ENCODE measurements at regions not wholly inside any gene's neighbourhood (a gene's known extent, or its start where the extent isn't known, plus 50 kb on each side); places are given as distances from the start of the nearest gene placed in this dataset.

- Histone ChIP-seq H3K27me3 (ENCODE audit: insufficient read depth, low read length) (no peaks in the 10 kb centered on the region), H3K9me3 (ENCODE audit: control insufficient read depth in 1 of 2, low read length in 2 of 2) (peaks cover 0 to 9% of the 10 kb centered on the region in 2 donors), H3K36me3 (ENCODE audit: insufficient read depth, low read length) (no peaks in the 10 kb centered on the region), H3K4me1 (ENCODE audit: insufficient read depth, low read length) (no peaks in the 10 kb centered on the region), H3K27ac (ENCODE audit: low read depth, low read length) (no peak overlapping the region), H3K4me3 (ENCODE audit: low read length in 2 of 2) (no peak overlapping the region)
- DNase-seq: no peak
- no peaks in the 10 kb centered on the region for H3K4me1 Mint-ChIP-seq
- CTCF ChIA-PET (ENCODE audit: partially characterized antibody): no interaction called here
- H3K27me3 Mint-ChIP-seq: no peaks in the 10 kb centered on the region
- no peak overlapping the region for H3K27ac Mint-ChIP-seq
- intact Hi-C loops (cut with micrococcal nuclease): no loop called here
- POLR2A ChIA-PET (ENCODE audit: partially characterized antibody): no interaction called here
- H3K4me3 Mint-ChIP-seq: no peak overlapping the region
- peaks cover 0 to 4% (median 1%) of the 10 kb centered on the region in 8 donors for H3K9me3 Mint-ChIP-seq
- no peaks in the 10 kb centered on the region for H3K36me3 Mint-ChIP-seq
Observed at GRCh38 chr18:44039216-44039615, 641.5 kb upstream of the SETBP1 start.

- DNase-seq: no peak
- H3K27ac ChIP-seq (ENCODE audit: low read depth, low read length): no peak overlapping the region
- no peaks in the 10 kb centered on the region for H3K4me1 Mint-ChIP-seq
- H3K27me3 ChIP-seq (ENCODE audit: insufficient read depth, low read length): no peaks in the 10 kb centered on the region
- H3K27me3 Mint-ChIP-seq: no peaks in the 10 kb centered on the region
- H3K27ac Mint-ChIP-seq: no peak overlapping the region
- no peaks in the 10 kb centered on the region for H3K4me1 ChIP-seq (ENCODE audit: insufficient read depth, low read length)
- intact Hi-C loops (cut with micrococcal nuclease): no loop called here
- ChIA-PET CTCF (ENCODE audit: partially characterized antibody) (no interaction called here), POLR2A (ENCODE audit: partially characterized antibody) (no interaction called here)
- H3K36me3 Mint-ChIP-seq: no peaks in the 10 kb centered on the region
- peaks cover 0 to 9% of the 10 kb centered on the region in 2 donors for H3K9me3 ChIP-seq (ENCODE audit: control insufficient read depth in 1 of 2, low read length in 2 of 2)
- no peaks in the 10 kb centered on the region for H3K36me3 ChIP-seq (ENCODE audit: insufficient read depth, low read length)
- no peak overlapping the region for H3K4me3 Mint-ChIP-seq
- no peak overlapping the region for H3K4me3 ChIP-seq (ENCODE audit: low read length in 2 of 2)
- peaks cover 0 to 4% (median 1%) of the 10 kb centered on the region in 8 donors for H3K9me3 Mint-ChIP-seq
Observed at GRCh38 chr18:44039826-44040225, 640.9 kb upstream of the SETBP1 start.

- Histone ChIP-seq H3K27ac (ENCODE audit: low read depth, low read length) (no peak overlapping the region), H3K4me3 (ENCODE audit: low read length in 2 of 2) (no peak overlapping the region), H3K4me1 (ENCODE audit: insufficient read depth, low read length) (no peaks in the 10 kb centered on the region), H3K9me3 (ENCODE audit: control insufficient read depth in 1 of 2, low read length in 2 of 2) (peaks cover 0 to 6% of the 10 kb centered on the region in 2 donors), H3K27me3 (ENCODE audit: insufficient read depth, low read length) (no peaks in the 10 kb centered on the region), H3K36me3 (ENCODE audit: insufficient read depth, low read length) (no peaks in the 10 kb centered on the region)
- Mint-ChIP-seq H3K27ac (no peak overlapping the region), H3K4me1 (no peaks in the 10 kb centered on the region), H3K36me3 (no peaks in the 10 kb centered on the region), H3K4me3 (no peak overlapping the region), H3K9me3 (peaks cover 0 to 7% (median 2%) of the 10 kb centered on the region in 8 donors), H3K27me3 (no peaks in the 10 kb centered on the region)
- intact Hi-C loops (cut with micrococcal nuclease): no loop called here
- ChIA-PET POLR2A (ENCODE audit: partially characterized antibody) (no interaction called here), CTCF (ENCODE audit: partially characterized antibody) (no interaction called here)
- DNase-seq: no peak
Observed at GRCh38 chr18:44041553-44041952, 639.1 kb upstream of the SETBP1 start.

GRCh38 chr18:44041961-44042360, 638.7 kb upstream of the SETBP1 start:
- no peak overlapping the region for H3K4me3 Mint-ChIP-seq
- H3K27ac Mint-ChIP-seq: no peak overlapping the region
- no peak for DNase-seq
- intact Hi-C loops (cut with micrococcal nuclease): no loop called here
- peaks cover 0 to 11% (median 3%) of the 10 kb centered on the region in 8 donors for H3K9me3 Mint-ChIP-seq
- no peaks in the 10 kb centered on the region for H3K27me3 ChIP-seq (ENCODE audit: insufficient read depth, low read length)
- peaks cover 0 to 6% of the 10 kb centered on the region in 2 donors for H3K9me3 ChIP-seq (ENCODE audit: control insufficient read depth in 1 of 2, low read length in 2 of 2)
- H3K4me1 ChIP-seq (ENCODE audit: insufficient read depth, low read length): no peaks in the 10 kb centered on the region
- H3K27ac ChIP-seq (ENCODE audit: low read depth, low read length): no peak overlapping the region
- CTCF ChIA-PET (ENCODE audit: partially characterized antibody): no interaction called here
- no peak overlapping the region for H3K4me3 ChIP-seq (ENCODE audit: low read length in 2 of 2)
- H3K36me3 ChIP-seq (ENCODE audit: insufficient read depth, low read length): no peaks in the 10 kb centered on the region
- POLR2A ChIA-PET (ENCODE audit: partially characterized antibody): no interaction called here
- H3K36me3 Mint-ChIP-seq: no peaks in the 10 kb centered on the region
- no peaks in the 10 kb centered on the region for H3K4me1 Mint-ChIP-seq
- H3K27me3 Mint-ChIP-seq: no peaks in the 10 kb centered on the region

DNA sequence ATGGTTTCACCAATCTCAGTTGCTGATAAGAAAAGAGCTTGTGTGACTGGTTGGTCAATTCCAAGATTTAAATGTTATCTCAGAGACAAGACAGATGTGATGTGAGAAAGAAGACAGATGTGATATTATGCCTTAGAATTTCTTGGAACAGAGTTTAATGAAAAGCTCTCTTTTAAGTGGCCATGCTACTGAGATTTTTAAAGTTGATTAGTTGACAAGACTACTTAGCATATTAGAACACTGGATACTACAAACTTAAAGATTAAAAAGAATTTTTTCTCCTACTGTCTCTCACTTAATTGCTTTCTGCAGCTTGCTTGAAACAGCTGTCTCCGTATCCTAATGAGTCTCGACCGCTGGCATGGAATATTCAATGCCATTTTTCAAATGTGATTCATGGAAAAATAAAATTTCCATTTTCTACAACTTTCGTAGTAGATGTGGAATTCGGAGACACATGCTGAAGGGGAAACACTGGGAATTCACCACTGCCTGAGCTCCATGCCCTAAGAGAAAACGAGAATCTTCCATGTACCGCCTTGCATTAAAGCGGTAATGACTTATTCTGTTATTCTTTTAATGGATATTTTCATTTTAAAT, 634.2 kb upstream of the SETBP1 start:
- H3K27me3 Mint-ChIP-seq: no peaks in the 10 kb centered on the region
- Histone ChIP-seq H3K4me1 (ENCODE audit: insufficient read depth, low read length) (no peaks in the 10 kb centered on the region), H3K9me3 (ENCODE audit: control insufficient read depth in 1 of 2, low read length in 2 of 2) (peaks cover 0 to 6% of the 10 kb centered on the region in 2 donors), H3K36me3 (ENCODE audit: insufficient read depth, low read length) (no peaks in the 10 kb centered on the region), H3K27me3 (ENCODE audit: insufficient read depth, low read length) (no peaks in the 10 kb centered on the region), H3K27ac (ENCODE audit: low read depth, low read length) (no peak overlapping the region), H3K4me3 (ENCODE audit: low read length in 2 of 2) (no peak overlapping the region)
- H3K9me3 Mint-ChIP-seq: peaks cover 0 to 15% (median 4%) of the 10 kb centered on the region in 8 donors
- DNase-seq: no peak
- H3K4me1 Mint-ChIP-seq: no peaks in the 10 kb centered on the region
- no peak overlapping the region for H3K27ac Mint-ChIP-seq
- CTCF ChIA-PET (ENCODE audit: partially characterized antibody): interaction anchor here (0.9 kb wide), 1 partner anchor 67 kb away, joined by 5 read pairs; no protein-coding TSS in a partner anchor
- intact Hi-C loops (cut with micrococcal nuclease): no loop called here
- POLR2A ChIA-PET (ENCODE audit: partially characterized antibody): no interaction called here
- no peaks in the 10 kb centered on the region for H3K36me3 Mint-ChIP-seq
- H3K4me3 Mint-ChIP-seq: no peak overlapping the region

DNA sequence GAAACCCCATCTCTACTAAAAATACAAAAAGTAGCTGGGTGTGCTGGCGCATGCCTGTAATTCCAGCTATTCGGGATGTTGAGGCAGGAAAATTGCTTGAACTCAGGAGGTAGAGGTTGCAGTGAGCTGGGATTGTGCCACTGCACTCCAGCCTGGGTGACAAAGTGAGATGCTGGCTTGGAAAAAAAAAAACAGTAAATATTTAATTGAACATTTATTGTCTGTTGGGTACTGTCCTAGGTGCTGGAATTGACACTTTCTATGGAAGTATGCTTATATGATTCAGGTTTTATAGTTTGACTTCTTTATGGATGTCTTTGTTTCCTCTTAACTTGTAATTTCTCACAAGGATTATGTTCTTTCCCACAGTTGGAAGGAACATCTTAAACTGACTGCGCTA, 633.1 kb upstream of the SETBP1 start:
- Histone ChIP-seq H3K36me3 (ENCODE audit: insufficient read depth, low read length) (no peaks in the 10 kb centered on the region), H3K27ac (ENCODE audit: low read depth, low read length) (no peak overlapping the region), H3K4me1 (ENCODE audit: insufficient read depth, low read length) (no peaks in the 10 kb centered on the region), H3K9me3 (ENCODE audit: control insufficient read depth in 1 of 2, low read length in 2 of 2) (peaks cover 0 to 6% of the 10 kb centered on the region in 2 donors), H3K4me3 (ENCODE audit: low read length in 2 of 2) (no peak overlapping the region), H3K27me3 (ENCODE audit: insufficient read depth, low read length) (no peaks in the 10 kb centered on the region)
- ChIA-PET POLR2A (ENCODE audit: partially characterized antibody) (no interaction called here), CTCF (ENCODE audit: partially characterized antibody) (no interaction called here)
- H3K4me3 Mint-ChIP-seq: no peak overlapping the region
- no peaks in the 10 kb centered on the region for H3K36me3 Mint-ChIP-seq
- no peak for DNase-seq
- H3K27ac Mint-ChIP-seq: no peak overlapping the region
- H3K27me3 Mint-ChIP-seq: no peaks in the 10 kb centered on the region
- peaks cover 0 to 15% (median 3%) of the 10 kb centered on the region in 8 donors for H3K9me3 Mint-ChIP-seq
- intact Hi-C loops (cut with micrococcal nuclease): no loop called here
- H3K4me1 Mint-ChIP-seq: no peaks in the 10 kb centered on the region

GRCh38 chr18:44048435-44048834, 632.3 kb upstream of the SETBP1 start:
- Histone ChIP-seq H3K4me1 (ENCODE audit: insufficient read depth, low read length) (no peaks in the 10 kb centered on the region), H3K9me3 (ENCODE audit: control insufficient read depth in 1 of 2, low read length in 2 of 2) (peaks cover 0 to 3% of the 10 kb centered on the region in 2 donors), H3K27me3 (ENCODE audit: insufficient read depth, low read length) (no peaks in the 10 kb centered on the region), H3K27ac (ENCODE audit: low read depth, low read length) (no peak overlapping the region), H3K4me3 (ENCODE audit: low read length in 2 of 2) (no peak overlapping the region), H3K36me3 (ENCODE audit: insufficient read depth, low read length) (no peaks in the 10 kb centered on the region)
- H3K36me3 Mint-ChIP-seq: no peaks in the 10 kb centered on the region
- ChIA-PET POLR2A (ENCODE audit: partially characterized antibody) (no interaction called here), CTCF (ENCODE audit: partially characterized antibody) (no interaction called here)
- intact Hi-C loops (cut with micrococcal nuclease): no loop called here
- no peak overlapping the region for H3K27ac Mint-ChIP-seq
- H3K27me3 Mint-ChIP-seq: no peaks in the 10 kb centered on the region
- H3K4me3 Mint-ChIP-seq: no peak overlapping the region
- peaks cover 0 to 15% (median 3%) of the 10 kb centered on the region in 8 donors for H3K9me3 Mint-ChIP-seq
- DNase-seq: no peak
- H3K4me1 Mint-ChIP-seq: no peaks in the 10 kb centered on the region

- ChIA-PET POLR2A (ENCODE audit: partially characterized antibody) (no interaction called here), CTCF (ENCODE audit: partially characterized antibody) (no interaction called here)
- no peaks in the 10 kb centered on the region for H3K36me3 ChIP-seq (ENCODE audit: insufficient read depth, low read length)
- no peaks in the 10 kb centered on the region for H3K4me1 Mint-ChIP-seq
- H3K4me1 ChIP-seq (ENCODE audit: insufficient read depth, low read length): no peaks in the 10 kb centered on the region
- no peaks in the 10 kb centered on the region for H3K27me3 ChIP-seq (ENCODE audit: insufficient read depth, low read length)
- DNase-seq: no peak
- no peak overlapping the region for H3K27ac Mint-ChIP-seq
- H3K36me3 Mint-ChIP-seq: no peaks in the 10 kb centered on the region
- no peaks in the 10 kb centered on the region for H3K27me3 Mint-ChIP-seq
- no peaks in the 10 kb centered on the region for H3K9me3 ChIP-seq (ENCODE audit: control insufficient read depth in 1 of 2, low read length in 2 of 2)
- no peak overlapping the region for H3K27ac ChIP-seq (ENCODE audit: low read depth, low read length)
- H3K9me3 Mint-ChIP-seq: peaks cover 0 to 15% (median 3%) of the 10 kb centered on the region in 8 donors
- intact Hi-C loops (cut with micrococcal nuclease): no loop called here
- H3K4me3 ChIP-seq (ENCODE audit: low read length in 2 of 2): no peak overlapping the region
- H3K4me3 Mint-ChIP-seq: no peak overlapping the region
Observed at GRCh38 chr18:44048846-44049245, 631.8 kb upstream of the SETBP1 start.

Data from CD4-positive, alpha-beta memory T cell (primary cell).